HCT116 (cell line): ENCODE measurements at regions not wholly inside any gene's neighbourhood (a gene's known extent, or its start where the extent isn't known, plus 50 kb on each side); places are given as distances from the start of the nearest gene placed in this dataset.

Source experiments
- ATAC-seq: fragments of 200-7000 bp; cut with Tn5 transposase; 2 replicates; pipeline ENCODE4 v1.9.1; 2020; ENCODE audit warnings: mild to moderate bottlenecking, moderate library complexity
- BruUV-seq: library from RNA; stranded (reverse); fragments of 400-500 nt; replicated peaks from 2 replicates; lab custom pipeline; 2021; lab: Mats Ljungman, UMichigan
- CTCF ChIA-PET: fragments of 300-600 bp; sonication (Branson Sonifier 250); formaldehyde crosslinking; loops from one replicate; lab custom pipeline; 2021; ENCODE audit warnings: antibody characterized with exemption; lab: Charles Lee
- POLR2A ChIA-PET: fragments of 300-600, 350-600 bp; sonication (Branson Sonifier 250); formaldehyde crosslinking; loops from one replicate; lab custom pipeline; 2021; ENCODE audit warnings: antibody characterized with exemption; lab: Charles Lee
- RAD21 ChIA-PET, 2 experiments: fragments of 300-600 bp; sonication (Branson Sonifier 250); formaldehyde crosslinking; loops; one replicate each; lab custom pipeline; 2023; ENCODE audit warnings: low total read pairs in 2 of 2; ENCODE audit not compliant: uncharacterized antibody in 2 of 2, unreplicated experiment in 2 of 2, low non-redundant PET in 1 of 2; lab: Charles Lee
- DNase-seq: peaks from one replicate; pipeline ENCODE4 v3.0.0-alpha.2; 2010; ENCODE audit warnings: low read depth, low spot score
- H2AFZ ChIP-seq: fragments of 200-600 bp; shearing (Covaris generic), sonication (generic); 2 replicates; pipeline ENCODE4 v1.6.1; 2017; ENCODE audit warnings: low read depth, mixed run types, mixed read lengths, antibody characterized with exemption, low read length; ENCODE audit not compliant: poor library complexity, severe bottlenecking
- H3K27ac ChIP-seq: 2 replicates; pipeline ENCODE4 v1.5.1; 2012; ENCODE audit warnings: low read depth, low read length
- H3K27me3 ChIP-seq: fragments of 200-600 bp; sonication (generic); 2 replicates; pipeline ENCODE4 v1.6.1; 2016; ENCODE audit warnings: mixed run types, low read length, mixed read lengths; ENCODE audit not compliant: insufficient read depth
- H3K36me3 ChIP-seq, 2 experiments: fragments of 200-500 bp in 1 of 2; fragments of 200-600 bp in 1 of 2; sonication (Bioruptor generic) in 1 of 2; sonication (generic) in 1 of 2; 2 replicates each; pipeline versions ENCODE4 v1.5.1 to v1.6.1; 2014 to 2016; ENCODE audit warnings: low read length in 2 of 2, inconsistent platforms in 1 of 2, mixed read lengths in 1 of 2, mixed run types in 1 of 2; ENCODE audit not compliant: insufficient read depth in 2 of 2, control insufficient read depth in 1 of 2
- H3K4me1 ChIP-seq, 2 experiments: fragments of 200-600 bp in 1 of 2; sonication (generic) in 1 of 2; 2 replicates each; pipeline versions ENCODE4 v1.5.1 to v1.6.1; 2012 to 2017; ENCODE audit warnings: low read length in 2 of 2, inconsistent platforms in 1 of 2, mild to moderate bottlenecking in 1 of 2, mixed read lengths in 1 of 2, mixed run types in 1 of 2, moderate library complexity in 1 of 2; ENCODE audit not compliant: insufficient read depth in 2 of 2, control insufficient read depth in 1 of 2
- H3K4me2 ChIP-seq: fragments of 200-600 bp; sonication (generic); 2 replicates; pipeline ENCODE4 v1.6.1; 2017; ENCODE audit warnings: mixed run types, low read length, mixed read lengths
- H3K4me3 ChIP-seq, 2 experiments: fragments of 200-600 bp in 1 of 2; sonication (generic) in 1 of 2; replicated peaks in 1 of 2; 2 replicates each; pipeline ENCODE4 v1.5.1; 2011 to 2016; ENCODE audit warnings: low read length in 2 of 2, control low read depth in 1 of 2, low read depth in 1 of 2, mild to moderate bottlenecking in 1 of 2, mixed read lengths in 1 of 2, mixed run types in 1 of 2
- H3K79me2 ChIP-seq: fragments of 200-600 bp; sonication (generic); 2 replicates; pipeline ENCODE4 v1.6.1; 2017; ENCODE audit warnings: mild to moderate bottlenecking, mixed run types, low read length, moderate library complexity, mixed read lengths; ENCODE audit not compliant: insufficient read depth
- H3K9ac ChIP-seq: fragments of 200-600 bp; sonication (generic); 2 replicates; pipeline ENCODE4 v1.6.1; 2016; ENCODE audit warnings: low read length, mixed read lengths
- H3K9me2 ChIP-seq: fragments of 200-600 bp; sonication (generic), shearing (Covaris generic); 2 replicates; pipeline ENCODE4 v1.6.1; 2017; ENCODE audit warnings: mixed run types, mild to moderate bottlenecking, moderate library complexity; ENCODE audit not compliant: insufficient read depth
- H3K9me3 ChIP-seq, 2 experiments: fragments of 200-500 bp in 1 of 2; fragments of 200-600 bp in 1 of 2; sonication (Bioruptor generic) in 1 of 2; sonication (generic) in 1 of 2; 2 replicates each; pipeline ENCODE4 v1.6.1; 2014 to 2017; ENCODE audit warnings: low read length in 2 of 2, mixed read lengths in 2 of 2, inconsistent platforms in 1 of 2, low read depth in 1 of 2, mild to moderate bottlenecking in 1 of 2, mixed run types in 1 of 2, moderate library complexity in 1 of 2; ENCODE audit not compliant: control insufficient read depth in 1 of 2, insufficient read depth in 1 of 2
- H4K20me1 ChIP-seq: fragments of 200-600 bp; sonication (generic), shearing (Covaris generic); 2 replicates; pipeline ENCODE4 v1.6.1; 2017; ENCODE audit warnings: mixed run types, mild to moderate bottlenecking, moderate library complexity; ENCODE audit not compliant: insufficient read depth
- CBX3 ChIP-seq: IDR thresholded peaks from 2 replicates; pipeline ENCODE4 v1.6.1; 2012; ENCODE audit warnings: low read depth
- CEBPB ChIP-seq: IDR thresholded peaks from 2 replicates; pipeline ENCODE4 v1.6.1; 2012; ENCODE audit warnings: low read depth
- ELF1 ChIP-seq: IDR thresholded peaks from 2 replicates; pipeline ENCODE4 v1.6.1; 2012; ENCODE audit warnings: low read depth, borderline replicate concordance
- EZH2 ChIP-seq: fragments of 200-600 bp; sonication (generic); IDR thresholded peaks from 2 replicates; pipeline ENCODE4 v1.6.1; 2017; ENCODE audit warnings: antibody characterized with exemption, mixed run types
- EZH2phosphoT487 ChIP-seq: fragments of 200-600 bp; IDR thresholded peaks from 2 replicates; pipeline ENCODE4 v1.6.1; 2018; ENCODE audit warnings: antibody characterized with exemption, borderline replicate concordance
- FOSL1 ChIP-seq: IDR thresholded peaks from 2 replicates; pipeline ENCODE4 v1.6.1; 2012; ENCODE audit warnings: low read depth
- JUND ChIP-seq: IDR thresholded peaks from 2 replicates; pipeline ENCODE4 v1.6.1; 2012
- POLR2AphosphoS5 ChIP-seq: IDR thresholded peaks from 2 replicates; pipeline ENCODE4 v1.6.1; 2011; ENCODE audit warnings: mild to moderate bottlenecking, low read depth, low read length, moderate library complexity
- RAD21 ChIP-seq: IDR thresholded peaks from 2 replicates; pipeline ENCODE4 v1.6.1; 2012; ENCODE audit warnings: low read depth, mild to moderate bottlenecking
- SP1 ChIP-seq: IDR thresholded peaks from 2 replicates; pipeline ENCODE4 v1.6.1; 2012; ENCODE audit warnings: low read depth
- YY1 ChIP-seq: IDR thresholded peaks from 2 replicates; pipeline ENCODE4 v1.6.1; 2011; ENCODE audit warnings: low read length, low read depth, moderate library complexity, mild to moderate bottlenecking; ENCODE audit not compliant: insufficient replicate concordance; ENCODE audit errors: extremely low read depth
- ZFX ChIP-seq: fragments of 450-650 bp; IDR thresholded peaks from 2 replicates; pipeline ENCODE4 v1.6.1; 2017
- ZNF274 ChIP-seq: fragments of 200-500 bp; sonication (Bioruptor generic); IDR thresholded peaks from 2 replicates; pipeline ENCODE4 v1.6.1; 2014; ENCODE audit warnings: mild to moderate bottlenecking, low read depth, low read length, inconsistent platforms
- intact Hi-C: fragments of 100-400 bp; cut with micrococcal nuclease; formaldehyde crosslinking; loops from 2 replicates; pipeline ENCODE4 v1.10.0; 2022
- TF ChIP-seq, protein P1 (sequence below): IDR thresholded peaks from 2 replicates; pipeline ENCODE4 v1.6.1; 2011; ENCODE audit warnings: mild to moderate bottlenecking, low read length, moderate library complexity; ENCODE audit not compliant: insufficient replicate concordance; ENCODE audit errors: extremely low read depth
- TF ChIP-seq, protein P2 (sequence below): IDR thresholded peaks from 2 replicates; pipeline ENCODE4 v1.6.1; 2012; ENCODE audit warnings: low read depth
- TF ChIP-seq, protein P3 (sequence below): IDR thresholded peaks from 2 replicates; pipeline ENCODE4 v1.6.1; 2012

DNA sequence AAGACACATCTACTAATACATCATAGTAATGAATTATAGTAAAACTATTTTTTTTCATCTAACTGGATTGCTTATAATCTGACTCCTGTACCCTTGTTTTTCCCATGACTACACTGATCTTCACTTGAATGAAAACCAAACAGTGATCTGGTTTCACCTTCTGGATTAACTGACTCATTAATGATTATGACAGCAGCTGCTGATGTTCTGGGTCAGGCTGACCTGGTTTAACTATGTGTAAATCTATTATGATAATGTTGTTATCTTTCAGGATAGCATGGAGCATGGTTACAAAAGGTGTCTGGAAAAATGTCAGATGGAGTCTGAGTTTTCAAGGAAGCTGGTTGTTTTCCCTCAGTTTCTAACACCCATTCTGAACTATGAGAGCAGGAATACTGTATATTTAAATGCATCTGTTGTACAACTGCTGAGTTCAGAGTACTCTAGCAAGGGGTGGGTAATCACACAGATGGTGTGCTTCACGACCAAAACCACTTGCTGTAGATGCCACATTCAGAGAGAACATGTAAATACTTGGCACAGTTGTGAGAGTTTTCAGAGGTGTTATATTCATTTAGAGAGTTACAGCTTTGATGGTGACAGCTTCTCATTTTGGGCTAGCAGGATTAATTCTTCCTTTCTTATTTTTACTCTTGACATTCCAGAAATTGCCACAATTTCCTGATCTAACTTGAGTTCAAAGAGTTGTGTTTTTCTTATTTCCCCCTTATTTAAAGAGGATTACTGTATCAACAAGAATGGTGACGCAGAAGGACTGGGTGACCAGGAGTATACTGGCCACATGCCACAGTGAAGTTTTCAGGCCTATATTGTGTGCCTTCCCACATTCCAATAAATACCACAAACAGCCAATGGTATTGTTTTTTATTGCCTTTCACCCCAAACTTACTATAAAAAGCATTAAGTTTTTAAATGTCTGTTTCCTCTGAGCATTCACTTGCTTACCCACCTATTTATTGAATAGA lies 249.7 kb upstream of the TET2 start (continued):
- TF ChIP-seq RAD21, result no peak
- TF ChIP-seq, protein P1, sequence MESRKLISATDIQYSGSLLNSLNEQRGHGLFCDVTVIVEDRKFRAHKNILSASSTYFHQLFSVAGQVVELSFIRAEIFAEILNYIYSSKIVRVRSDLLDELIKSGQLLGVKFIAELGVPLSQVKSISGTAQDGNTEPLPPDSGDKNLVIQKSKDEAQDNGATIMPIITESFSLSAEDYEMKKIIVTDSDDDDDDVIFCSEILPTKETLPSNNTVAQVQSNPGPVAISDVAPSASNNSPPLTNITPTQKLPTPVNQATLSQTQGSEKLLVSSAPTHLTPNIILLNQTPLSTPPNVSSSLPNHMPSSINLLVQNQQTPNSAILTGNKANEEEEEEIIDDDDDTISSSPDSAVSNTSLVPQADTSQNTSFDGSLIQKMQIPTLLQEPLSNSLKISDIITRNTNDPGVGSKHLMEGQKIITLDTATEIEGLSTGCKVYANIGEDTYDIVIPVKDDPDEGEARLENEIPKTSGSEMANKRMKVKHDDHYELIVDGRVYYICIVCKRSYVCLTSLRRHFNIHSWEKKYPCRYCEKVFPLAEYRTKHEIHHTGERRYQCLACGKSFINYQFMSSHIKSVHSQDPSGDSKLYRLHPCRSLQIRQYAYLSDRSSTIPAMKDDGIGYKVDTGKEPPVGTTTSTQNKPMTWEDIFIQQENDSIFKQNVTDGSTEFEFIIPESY, result no peak
- no peak for TF ChIP-seq FOSL1
- TF ChIP-seq POLR2AphosphoS5, result no peak
- no peak for TF ChIP-seq ZFX
- no peak for TF ChIP-seq CBX3
- no peak for TF ChIP-seq ZNF274

DNA sequence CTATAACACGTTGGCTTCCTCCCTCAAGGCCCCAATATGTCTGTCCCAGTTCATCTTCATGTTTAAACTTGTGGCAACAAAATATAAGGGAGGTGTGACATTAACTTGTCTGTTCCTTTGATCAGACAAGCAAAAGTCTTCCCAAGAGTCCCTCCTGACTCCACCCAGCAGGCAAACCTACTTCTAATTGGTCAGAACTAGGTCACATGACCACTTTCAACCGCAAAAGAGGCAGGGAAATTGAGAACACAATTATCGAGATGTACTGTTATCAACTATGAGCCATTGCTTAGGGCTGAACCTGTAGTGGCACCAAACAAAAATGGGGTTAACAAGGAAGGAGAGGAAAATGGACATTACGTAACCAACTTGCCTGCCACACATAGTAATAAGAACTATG lies 246.8 kb upstream of the TET2 start:
- H3K27me3 ChIP-seq, result no peaks in the 10 kb centered on the region
- intact Hi-C loops, result no loop called here
- no TSS peak for BruUV-seq
- TF ChIP-seq EZH2phosphoT487, result no peak
- no peak for TF ChIP-seq ZNF274
- no peak for TF ChIP-seq SP1
- TF ChIP-seq POLR2AphosphoS5, result no peak
- TF ChIP-seq CEBPB, result no peak
- no peak for TF ChIP-seq YY1
- TF ChIP-seq, protein P2, sequence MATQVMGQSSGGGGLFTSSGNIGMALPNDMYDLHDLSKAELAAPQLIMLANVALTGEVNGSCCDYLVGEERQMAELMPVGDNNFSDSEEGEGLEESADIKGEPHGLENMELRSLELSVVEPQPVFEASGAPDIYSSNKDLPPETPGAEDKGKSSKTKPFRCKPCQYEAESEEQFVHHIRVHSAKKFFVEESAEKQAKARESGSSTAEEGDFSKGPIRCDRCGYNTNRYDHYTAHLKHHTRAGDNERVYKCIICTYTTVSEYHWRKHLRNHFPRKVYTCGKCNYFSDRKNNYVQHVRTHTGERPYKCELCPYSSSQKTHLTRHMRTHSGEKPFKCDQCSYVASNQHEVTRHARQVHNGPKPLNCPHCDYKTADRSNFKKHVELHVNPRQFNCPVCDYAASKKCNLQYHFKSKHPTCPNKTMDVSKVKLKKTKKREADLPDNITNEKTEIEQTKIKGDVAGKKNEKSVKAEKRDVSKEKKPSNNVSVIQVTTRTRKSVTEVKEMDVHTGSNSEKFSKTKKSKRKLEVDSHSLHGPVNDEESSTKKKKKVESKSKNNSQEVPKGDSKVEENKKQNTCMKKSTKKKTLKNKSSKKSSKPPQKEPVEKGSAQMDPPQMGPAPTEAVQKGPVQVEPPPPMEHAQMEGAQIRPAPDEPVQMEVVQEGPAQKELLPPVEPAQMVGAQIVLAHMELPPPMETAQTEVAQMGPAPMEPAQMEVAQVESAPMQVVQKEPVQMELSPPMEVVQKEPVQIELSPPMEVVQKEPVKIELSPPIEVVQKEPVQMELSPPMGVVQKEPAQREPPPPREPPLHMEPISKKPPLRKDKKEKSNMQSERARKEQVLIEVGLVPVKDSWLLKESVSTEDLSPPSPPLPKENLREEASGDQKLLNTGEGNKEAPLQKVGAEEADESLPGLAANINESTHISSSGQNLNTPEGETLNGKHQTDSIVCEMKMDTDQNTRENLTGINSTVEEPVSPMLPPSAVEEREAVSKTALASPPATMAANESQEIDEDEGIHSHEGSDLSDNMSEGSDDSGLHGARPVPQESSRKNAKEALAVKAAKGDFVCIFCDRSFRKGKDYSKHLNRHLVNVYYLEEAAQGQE, result no peak
- no peak for TF ChIP-seq EZH2
- TF ChIP-seq ELF1, result no peak
- no peak for TF ChIP-seq JUND
- TF ChIP-seq, protein P3, sequence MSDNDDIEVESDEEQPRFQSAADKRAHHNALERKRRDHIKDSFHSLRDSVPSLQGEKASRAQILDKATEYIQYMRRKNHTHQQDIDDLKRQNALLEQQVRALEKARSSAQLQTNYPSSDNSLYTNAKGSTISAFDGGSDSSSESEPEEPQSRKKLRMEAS, result no peak
- TF ChIP-seq FOSL1, result no peak
- no peak for TF ChIP-seq ZFX
- no peak for TF ChIP-seq RAD21
- no peak for TF ChIP-seq CBX3

More for the DNA sequence above, 246.8 kb upstream of the TET2 start:
- Histone ChIP-seq H3K9ac (no peak overlapping the region), H3K36me3 (no peaks in the 10 kb centered on the region), H2AFZ (no peak overlapping the region), H3K4me3 (no peak overlapping the region), H3K4me1 (no peaks in the 10 kb centered on the region), H3K27ac (no peak overlapping the region), H3K9me3 (no peaks in the 10 kb centered on the region), H4K20me1 (no peaks in the 10 kb centered on the region), H3K9me2 (no peaks in the 10 kb centered on the region), H3K4me2 (no peak overlapping the region), H3K79me2 (no peaks in the 10 kb centered on the region)
- CTCF ChIA-PET, result no interaction called here
- RAD21 ChIA-PET, result no interaction called here
- ATAC-seq (no peak), DNase-seq (no peak)
- POLR2A ChIA-PET, result no interaction called here
